Natural killer cell (primary cell): ENCODE measurements at regions not wholly inside any gene's neighbourhood (a gene's known extent, or its start where the extent isn't known, plus 50 kb on each side); places are given as distances from the start of the nearest gene placed in this dataset.
A peak's percentile ranks its signal among the peaks of the same experiment; 100 is the strongest.

ENCODE experiments used
- ATAC-seq, 3 donors: fragments of 150-1000 bp in 2 of 3; fragments of 200-7000 bp in 1 of 3; cut with Tn5 transposase; 1 replicate in 1 of 3; 2 replicates in 2 of 3; pipeline ENCODE4 v1.10.0; 2021; ENCODE audit warnings: mild to moderate bottlenecking in 2 of 3, moderate library complexity in 2 of 3
- DNase-seq, 2 donors: peaks; one replicate each; pipeline versions ENCODE4 v3.0.0 to v3.0.0-alpha.2; 2013 to 2021; ENCODE audit warnings: mixed read lengths in 1 of 2
- H3K27ac ChIP-seq: one replicate; pipeline ENCODE4 v1.5.1; 2013; ENCODE audit warnings: mild to moderate bottlenecking, low read length
- H3K27me3 ChIP-seq: one replicate; pipeline ENCODE4 v1.6.1; 2013; ENCODE audit warnings: low read length; ENCODE audit not compliant: control insufficient read depth, insufficient read depth
- H3K36me3 ChIP-seq: one replicate; pipeline ENCODE4 v1.6.1; 2013; ENCODE audit warnings: low read length; ENCODE audit not compliant: control insufficient read depth, insufficient read depth
- H3K4me1 ChIP-seq: one replicate; pipeline ENCODE4 v1.6.1; 2013; ENCODE audit warnings: low read length; ENCODE audit not compliant: control insufficient read depth, insufficient read depth
- H3K4me3 ChIP-seq: one replicate; pipeline ENCODE4 v1.5.1; 2013; ENCODE audit warnings: low read length
- H3K9me3 ChIP-seq: one replicate; pipeline ENCODE4 v1.6.1; 2013; ENCODE audit warnings: low read length; ENCODE audit not compliant: control insufficient read depth, insufficient read depth
- H3K27ac Mint-ChIP-seq, 2 donors: one replicate each; pipeline ENCODE4 v1.8.0; 2022; ENCODE audit warnings: mild to moderate bottlenecking in 2 of 2, mixed read lengths in 2 of 2, moderate library complexity in 1 of 2
- H3K27me3 Mint-ChIP-seq, 2 donors: one replicate each; pipeline ENCODE4 v1.8.0; 2022; ENCODE audit warnings: low read depth in 2 of 2, mixed read lengths in 2 of 2
- H3K36me3 Mint-ChIP-seq: one replicate; pipeline ENCODE4 v1.8.0; 2022; ENCODE audit warnings: mixed read lengths
- H3K4me1 Mint-ChIP-seq, 2 donors: one replicate each; pipeline ENCODE4 v1.8.0; 2022; ENCODE audit warnings: mixed read lengths in 2 of 2
- H3K4me3 Mint-ChIP-seq: one replicate; pipeline ENCODE4 v1.8.0; 2022; ENCODE audit warnings: mild to moderate bottlenecking, moderate library complexity, mixed read lengths
- H3K9me3 Mint-ChIP-seq, 2 donors: one replicate each; pipeline ENCODE4 v1.8.0; 2022; ENCODE audit warnings: mixed read lengths in 2 of 2
- CTCF ChIP-seq: fragments of 200-600 bp; IDR thresholded peaks from one replicate; pipeline ENCODE4 v1.8.0; 2022; ENCODE audit warnings: antibody characterized with exemption
- WGBS: methylation state at CpG from one replicate; pipeline ENCODE4 v1.1.7; 2013; ENCODE audit warnings: missing lambda C conversion rate; ENCODE audit not compliant: insufficient coverage; 5-methylcytosine and 5-hydroxymethylcytosine counted together
- intact Hi-C: fragments of 100-400 bp; cut with micrococcal nuclease; formaldehyde crosslinking; loops from one replicate; pipeline ENCODE4 v1.14.2; 2022

DNA sequence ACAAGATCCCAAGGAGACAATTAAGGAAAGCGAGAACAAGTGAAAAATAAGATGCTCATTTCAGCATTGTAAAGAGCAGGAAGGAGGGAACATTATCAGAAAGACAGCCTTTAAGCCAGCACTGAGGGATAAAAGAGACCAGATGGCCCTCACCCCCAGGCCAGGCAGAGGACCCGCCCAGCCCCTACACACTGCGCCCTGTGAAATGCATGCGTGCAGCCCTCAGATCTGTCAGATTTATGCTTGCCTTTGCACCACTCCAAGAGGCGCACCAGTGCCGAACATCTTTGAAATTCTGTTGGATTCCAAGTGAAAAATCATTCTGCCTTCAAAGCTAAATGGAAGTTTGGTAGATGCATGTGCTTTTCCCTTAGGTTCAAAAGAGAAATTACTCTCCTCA is 378.0 kb downstream of the MLLT3 start:
- Histone ChIP-seq H3K9me3 (peaks cover 3% of the 10 kb centered on the region), H3K27me3 (no peaks in the 10 kb centered on the region), H3K4me1 (peaks cover 21% of the 10 kb centered on the region), H3K36me3 (no peaks in the 10 kb centered on the region), H3K4me3 (no peak overlapping the region), H3K27ac (no peak overlapping the region)
- H3K27me3 Mint-ChIP-seq, result no peaks in the 10 kb centered on the region
- H3K9me3 Mint-ChIP-seq, result no peaks in the 10 kb centered on the region
- H3K4me3 Mint-ChIP-seq, result no peak overlapping the region
- no peak for TF ChIP-seq CTCF
- WGBS, result over 99% methylated on average over 6 of the region's 6 CpGs
- intact Hi-C loops, result no loop called here
- no peak for DNase-seq
- H3K36me3 Mint-ChIP-seq, result no peaks in the 10 kb centered on the region
- peaks cover 44 to 65% of the 10 kb centered on the region in 2 donors for H3K4me1 Mint-ChIP-seq
- H3K27ac Mint-ChIP-seq, result no peak overlapping the region
- no peak for ATAC-seq

GRCh38 chr9:20243841-20244240 is 378.5 kb downstream of the MLLT3 start:
- Mint-ChIP-seq H3K4me3 (no peak overlapping the region), H3K9me3 (no peaks in the 10 kb centered on the region), H3K27ac (no peak overlapping the region), H3K27me3 (no peaks in the 10 kb centered on the region), H3K4me1 (peaks cover 44 to 62% of the 10 kb centered on the region in 2 donors), H3K36me3 (no peaks in the 10 kb centered on the region)
- no peak for TF ChIP-seq CTCF
- WGBS, result 87% methylated on average over 6 of the region's 6 CpGs
- peaks cover 3% of the 10 kb centered on the region for H3K9me3 ChIP-seq
- ATAC-seq (no peak), DNase-seq (no peak)
- H3K4me1 ChIP-seq, result peaks cover 21% of the 10 kb centered on the region
- no peaks in the 10 kb centered on the region for H3K36me3 ChIP-seq
- H3K27ac ChIP-seq, result no peak overlapping the region
- no peaks in the 10 kb centered on the region for H3K27me3 ChIP-seq
- intact Hi-C loops, result no loop called here
- no peak overlapping the region for H3K4me3 ChIP-seq

GRCh38 chr9:20242510-20243189 is 379.6 kb downstream of the MLLT3 start:
- H3K27me3 Mint-ChIP-seq, result no peaks in the 10 kb centered on the region
- no peaks in the 10 kb centered on the region for H3K36me3 ChIP-seq
- H3K4me1 Mint-ChIP-seq, result peaks cover 44 to 60% of the 10 kb centered on the region in 2 donors
- H3K27ac ChIP-seq, result no peak overlapping the region
- peak in 1 of 2 donors; percentile 70 for DNase-seq
- H3K9me3 ChIP-seq, result no peaks in the 10 kb centered on the region
- intact Hi-C loops, result no loop called here
- no peak for TF ChIP-seq CTCF
- no peak overlapping the region for H3K4me3 ChIP-seq
- peak overlapping the region; percentile 87 for H3K4me3 Mint-ChIP-seq
- 10% methylated on average over 8 of the region's 10 CpGs for WGBS
- peaks cover 21% of the 10 kb centered on the region for H3K4me1 ChIP-seq
- peak; percentile 70 to 83 (median 74) for ATAC-seq
- H3K27me3 ChIP-seq, result no peaks in the 10 kb centered on the region
- no peaks in the 10 kb centered on the region for H3K36me3 Mint-ChIP-seq
- H3K9me3 Mint-ChIP-seq, result no peaks in the 10 kb centered on the region
- H3K27ac Mint-ChIP-seq, result peak overlapping the region; percentile 78 to 85

- no peak overlapping the region for H3K27ac Mint-ChIP-seq
- no peak for ATAC-seq
- WGBS, result 63% methylated on average over 2 of the region's 2 CpGs
- H3K4me1 ChIP-seq, result peaks cover 18% of the 10 kb centered on the region
- H3K27ac ChIP-seq, result no peak overlapping the region
- no peak for TF ChIP-seq CTCF
- H3K9me3 Mint-ChIP-seq, result no peaks in the 10 kb centered on the region
- no peaks in the 10 kb centered on the region for H3K36me3 ChIP-seq
- H3K9me3 ChIP-seq, result no peaks in the 10 kb centered on the region
- H3K4me1 Mint-ChIP-seq, result peaks cover 32 to 43% of the 10 kb centered on the region in 2 donors
- no peak overlapping the region for H3K4me3 Mint-ChIP-seq
- DNase-seq, result no peak
- H3K27me3 Mint-ChIP-seq, result peaks cover 0 to 2% of the 10 kb centered on the region in 2 donors
- no peaks in the 10 kb centered on the region for H3K27me3 ChIP-seq
- H3K36me3 Mint-ChIP-seq, result no peaks in the 10 kb centered on the region
- H3K4me3 ChIP-seq, result no peak overlapping the region
- intact Hi-C loops, result no loop called here
Measured at GRCh38 chr9:20240498-20240897, 381.8 kb downstream of the MLLT3 start.
